Colonic mucosa (tissue), 4 donors: ENCODE measurements at regions not wholly inside any gene's neighbourhood (a gene's known extent, or its start where the extent isn't known, plus 50 kb on each side); places are given as distances from the start of the nearest gene placed in this dataset.

Source experiments
- DNase-seq: peaks from one replicate; pipeline ENCODE4 v3.0.0-alpha.2; 2020
- H3K27ac ChIP-seq: fragments of 200-600 bp; one replicate; pipeline ENCODE4 v1.8.0; 2021
- H3K27me3 ChIP-seq: fragments of 200-600 bp; one replicate; pipeline ENCODE4 v1.8.0; 2021
- H3K36me3 ChIP-seq: fragments of 200-600 bp; one replicate; pipeline ENCODE4 v1.8.0; 2021
- H3K4me1 ChIP-seq: fragments of 200-600 bp; one replicate; pipeline ENCODE4 v1.8.0; 2021; ENCODE audit warnings: mild to moderate bottlenecking
- H3K4me3 ChIP-seq: fragments of 200-600 bp; one replicate; pipeline ENCODE4 v1.8.0; 2021
- H3K9ac ChIP-seq, 2 donors: one replicate each; pipeline ENCODE4 v1.7.0; 2013; ENCODE audit warnings: control low read depth in 2 of 2, low read depth in 2 of 2, low read length in 2 of 2
- H3K9me3 ChIP-seq: fragments of 200-600 bp; one replicate; pipeline ENCODE4 v1.8.0; 2021
- CTCF ChIP-seq: fragments of 200-600 bp; IDR thresholded peaks from one replicate; pipeline ENCODE4 v1.8.0; 2022; ENCODE audit warnings: antibody characterized with exemption, mild to moderate bottlenecking
- intact Hi-C: fragments of 100-400 bp; cut with DNase I; formaldehyde crosslinking; loops from one replicate; pipeline ENCODE4 v1.14.1; 2022
- donor health status: healthy.
- donor health status: DM: no; HTN: no; CAD: no.
- donor health status: DM: no; HTN: no; CAD: no.

DNA sequence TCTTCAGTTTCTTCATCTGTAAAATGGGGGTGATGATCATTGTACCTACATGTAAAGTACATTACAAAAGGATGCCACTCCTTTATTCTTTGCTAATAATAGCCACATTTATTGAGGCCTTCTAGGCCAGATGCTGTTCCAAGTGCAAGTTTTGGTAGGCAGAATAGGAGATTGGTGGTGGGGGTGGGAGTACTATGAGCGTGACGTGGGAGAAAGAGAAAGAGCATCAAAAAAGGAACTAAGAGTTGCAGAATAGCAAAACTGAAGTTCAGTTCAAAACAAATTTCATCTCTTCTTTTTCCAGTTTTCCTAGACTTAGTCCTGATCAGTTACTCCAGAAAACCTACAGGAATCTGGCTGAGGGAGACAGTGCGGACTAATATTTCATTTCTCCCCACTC, 174.1 kb downstream of the SNX18 start:
- Histone ChIP-seq H3K36me3 (no peaks in the 10 kb centered on the region), H3K9me3 (no peaks in the 10 kb centered on the region), H3K27ac (no peak overlapping the region), H3K9ac (no peak overlapping the region), H3K4me1 (no peaks in the 10 kb centered on the region), H3K27me3 (no peaks in the 10 kb centered on the region), H3K4me3 (no peak overlapping the region)
- intact Hi-C loops: no loop called here
- TF ChIP-seq CTCF: no peak
- DNase-seq: no peak

DNA sequence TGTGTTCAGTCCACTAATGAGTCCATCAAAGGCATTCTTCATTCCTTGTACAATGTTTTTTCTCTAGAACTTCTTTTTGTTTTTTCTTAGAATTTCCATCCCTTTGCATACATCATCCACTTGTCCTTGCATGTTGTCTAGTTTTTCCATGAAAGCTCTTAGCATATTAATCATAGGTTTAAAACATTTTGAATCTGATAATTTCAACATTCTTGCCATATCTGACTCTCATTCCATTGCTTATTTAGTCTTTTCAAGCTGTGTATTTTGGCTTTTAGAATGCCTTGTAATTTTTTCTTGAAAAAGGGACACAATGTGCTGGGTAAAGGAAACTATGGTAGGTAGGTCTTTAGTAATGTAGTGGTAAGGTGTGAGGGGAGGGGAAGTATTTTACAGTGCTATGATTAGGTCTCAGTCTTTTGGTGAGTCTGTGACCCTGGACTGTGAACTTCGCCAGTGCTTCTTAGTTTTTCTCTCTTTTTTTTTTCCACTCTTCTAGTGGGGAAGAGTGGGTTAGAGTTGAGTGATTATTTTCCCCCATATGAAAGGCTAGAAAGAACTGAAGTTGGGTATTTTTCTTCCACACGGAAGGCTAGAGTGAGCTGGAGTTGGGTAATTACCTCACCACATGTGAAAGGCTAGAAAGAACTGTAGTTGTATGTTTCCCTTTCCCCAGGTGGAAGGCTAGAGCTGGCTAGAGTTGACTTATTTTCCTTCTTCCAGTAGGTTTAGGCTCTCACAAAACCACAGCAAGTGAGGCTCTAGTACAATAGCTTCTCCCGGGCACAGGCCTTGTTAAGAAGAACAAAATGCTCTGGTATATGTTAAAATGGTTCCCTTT, 172.1 kb downstream of the SNX18 start:
- no peaks in the 10 kb centered on the region for H3K4me1 ChIP-seq
- H3K27me3 ChIP-seq: no peaks in the 10 kb centered on the region
- intact Hi-C loops: no loop called here
- no peaks in the 10 kb centered on the region for H3K9me3 ChIP-seq
- H3K4me3 ChIP-seq: no peak overlapping the region
- DNase-seq: no peak
- no peak for TF ChIP-seq CTCF
- no peak overlapping the region for H3K27ac ChIP-seq
- no peaks in the 10 kb centered on the region for H3K36me3 ChIP-seq
- H3K9ac ChIP-seq: no peak overlapping the region

- Histone ChIP-seq H3K27ac (no peak overlapping the region), H3K4me3 (no peak overlapping the region), H3K9me3 (no peaks in the 10 kb centered on the region), H3K27me3 (no peaks in the 10 kb centered on the region), H3K36me3 (no peaks in the 10 kb centered on the region), H3K4me1 (no peaks in the 10 kb centered on the region), H3K9ac (no peak overlapping the region)
- no peak for TF ChIP-seq CTCF
- intact Hi-C loops: no loop called here
- no peak for DNase-seq
Measured at GRCh38 chr5:54680998-54681397, 163.4 kb downstream of the SNX18 start.

DNA sequence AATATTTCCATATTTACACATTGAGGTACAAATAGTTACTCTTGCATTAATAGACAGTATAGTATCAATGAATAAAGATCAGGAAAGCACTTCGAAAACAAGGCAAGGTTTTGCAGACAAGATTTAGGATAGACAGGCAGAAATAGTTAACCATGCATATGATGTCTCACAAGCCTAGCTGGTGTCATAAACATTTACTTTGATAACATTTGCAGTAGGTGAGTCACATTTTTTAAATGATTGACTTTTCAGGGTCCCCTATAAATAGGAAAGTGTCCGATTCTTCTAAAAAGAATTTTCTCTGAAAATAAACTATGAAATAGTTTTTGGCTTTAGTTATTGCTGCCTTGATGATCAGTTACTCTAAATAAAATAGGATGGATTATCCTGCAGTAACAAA, 162.1 kb downstream of the SNX18 start:
- Histone ChIP-seq H3K4me1 (no peaks in the 10 kb centered on the region), H3K36me3 (no peaks in the 10 kb centered on the region), H3K9me3 (no peaks in the 10 kb centered on the region), H3K4me3 (no peak overlapping the region), H3K9ac (no peak overlapping the region), H3K27me3 (no peaks in the 10 kb centered on the region), H3K27ac (no peak overlapping the region)
- intact Hi-C loops: no loop called here
- TF ChIP-seq CTCF: no peak
- DNase-seq: no peak

DNA sequence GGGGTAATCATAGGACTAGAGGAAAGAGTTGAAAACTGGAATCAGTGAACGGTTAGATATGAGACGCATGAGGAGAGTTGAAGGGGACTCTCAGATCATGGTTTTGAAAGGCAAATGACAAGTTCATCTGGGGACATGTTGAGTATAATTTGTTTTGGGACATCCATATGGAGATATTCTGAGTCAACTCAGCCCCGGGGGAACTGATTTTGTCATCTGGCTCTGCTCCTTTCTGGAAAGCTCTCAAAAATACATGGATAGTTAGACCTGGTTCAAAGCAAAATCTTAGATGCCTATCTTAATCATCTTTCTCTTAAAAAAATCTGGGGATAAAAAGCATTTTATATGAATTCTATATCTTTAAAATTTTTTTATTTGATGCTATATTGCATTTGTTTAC, 161.2 kb downstream of the SNX18 start:
- H3K4me1 ChIP-seq: no peaks in the 10 kb centered on the region
- no peak overlapping the region for H3K9ac ChIP-seq
- no peak overlapping the region for H3K4me3 ChIP-seq
- no peak for TF ChIP-seq CTCF
- no peak for DNase-seq
- no peaks in the 10 kb centered on the region for H3K36me3 ChIP-seq
- no peaks in the 10 kb centered on the region for H3K27me3 ChIP-seq
- H3K27ac ChIP-seq: no peak overlapping the region
- H3K9me3 ChIP-seq: no peaks in the 10 kb centered on the region
- intact Hi-C loops: no loop called here
